MM.1S (cell line): ENCODE measurements at regions not wholly inside any gene's neighbourhood (a gene's known extent, or its start where the extent isn't known, plus 50 kb on each side); places are given as distances from the start of the nearest gene placed in this dataset.

Experiments used
- EZH2 ChIP-seq: fragments of 300-600 bp; sonication (generic); optimal IDR thresholded peaks from 2 replicates; pipeline ENCODE3; 2017; ENCODE audit warnings: low read depth, mild to moderate bottlenecking, antibody characterized with exemption, low read length, mixed read lengths
- EZH2phosphoT487 ChIP-seq: fragments of 300-600 bp; sonication (generic); IDR thresholded peaks from 2 replicates; pipeline ENCODE4 v1.6.1; 2018; ENCODE audit warnings: antibody characterized with exemption, low read length
- TF ChIP-seq, protein P1 (sequence below): fragments of 300-600 bp; sonication (generic); IDR thresholded peaks from 2 replicates; pipeline ENCODE4 v1.5.1; 2016; ENCODE audit warnings: antibody characterized with exemption, low read length, mixed read lengths

DNA sequence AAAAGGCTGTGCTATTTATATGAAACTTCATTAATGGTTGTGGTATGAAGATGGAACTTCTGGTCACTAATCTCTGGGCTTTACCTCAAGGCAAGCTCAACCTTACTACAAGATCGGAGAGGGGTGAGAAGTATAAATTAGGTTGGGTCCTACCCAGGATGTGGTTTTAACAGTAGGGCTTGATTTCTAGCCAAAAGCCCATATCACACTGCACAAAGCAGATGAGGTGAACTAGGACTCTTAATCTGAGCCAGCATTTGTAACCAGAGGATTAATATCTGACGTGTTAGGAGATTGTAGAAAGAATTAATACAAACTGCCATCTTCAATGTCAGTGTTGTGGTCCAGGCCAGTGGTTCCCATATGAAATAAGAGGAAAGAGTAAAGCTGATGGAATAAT lies 86.4 kb upstream of the RGPD4 start:
- TF ChIP-seq, protein P1, sequence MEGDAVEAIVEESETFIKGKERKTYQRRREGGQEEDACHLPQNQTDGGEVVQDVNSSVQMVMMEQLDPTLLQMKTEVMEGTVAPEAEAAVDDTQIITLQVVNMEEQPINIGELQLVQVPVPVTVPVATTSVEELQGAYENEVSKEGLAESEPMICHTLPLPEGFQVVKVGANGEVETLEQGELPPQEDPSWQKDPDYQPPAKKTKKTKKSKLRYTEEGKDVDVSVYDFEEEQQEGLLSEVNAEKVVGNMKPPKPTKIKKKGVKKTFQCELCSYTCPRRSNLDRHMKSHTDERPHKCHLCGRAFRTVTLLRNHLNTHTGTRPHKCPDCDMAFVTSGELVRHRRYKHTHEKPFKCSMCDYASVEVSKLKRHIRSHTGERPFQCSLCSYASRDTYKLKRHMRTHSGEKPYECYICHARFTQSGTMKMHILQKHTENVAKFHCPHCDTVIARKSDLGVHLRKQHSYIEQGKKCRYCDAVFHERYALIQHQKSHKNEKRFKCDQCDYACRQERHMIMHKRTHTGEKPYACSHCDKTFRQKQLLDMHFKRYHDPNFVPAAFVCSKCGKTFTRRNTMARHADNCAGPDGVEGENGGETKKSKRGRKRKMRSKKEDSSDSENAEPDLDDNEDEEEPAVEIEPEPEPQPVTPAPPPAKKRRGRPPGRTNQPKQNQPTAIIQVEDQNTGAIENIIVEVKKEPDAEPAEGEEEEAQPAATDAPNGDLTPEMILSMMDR: no peak
- TF ChIP-seq EZH2phosphoT487: no peak
- no peak for TF ChIP-seq EZH2
